ENCODE measurements at regions not wholly inside any gene's neighbourhood (a gene's known extent, or its start where the extent isn't known, plus 50 kb on each side); places are given as distances from the start of the nearest gene placed in this dataset.
"Not testable (repeated sequence)": the region's sequence is repeated elsewhere in the genome, so short reads cannot be mapped to it uniquely, and the experiment has no call there.

DNA sequence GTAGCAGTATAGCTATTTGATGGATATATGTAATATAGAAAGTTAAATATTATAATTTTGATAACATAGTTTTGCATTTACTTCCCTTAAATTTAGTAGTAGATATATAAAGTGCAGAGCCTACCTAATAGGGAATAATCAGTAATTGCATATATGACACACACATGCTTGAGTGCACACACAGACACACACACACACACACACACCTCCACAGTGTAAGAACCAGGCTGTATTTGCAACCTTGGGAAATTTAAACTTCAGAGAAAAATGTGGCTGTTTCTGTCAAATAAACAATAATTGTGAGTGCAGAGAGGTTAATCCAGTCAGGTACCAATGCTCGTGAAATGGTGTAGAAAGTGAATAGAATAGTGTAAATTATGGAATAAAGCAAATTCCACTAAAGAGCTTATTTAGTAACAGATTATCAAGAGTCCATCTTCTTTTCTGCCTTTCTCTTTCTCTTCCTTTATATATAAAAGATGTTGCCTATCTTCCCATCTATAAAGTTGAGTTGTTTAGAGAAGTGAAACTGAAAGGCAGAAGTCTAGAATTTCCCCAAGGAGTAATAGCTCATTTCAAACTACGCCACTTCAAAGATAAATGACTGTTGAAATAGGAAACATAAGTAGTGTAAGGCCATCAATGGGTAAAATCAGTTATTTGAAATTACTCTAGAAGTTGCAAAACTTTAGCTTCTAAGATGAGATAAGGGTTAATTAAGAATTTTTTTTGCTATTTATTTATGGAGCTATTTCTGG lies 273.7 kb downstream of the SRGAP2C start:
- DNase-seq (ENCODE audit: extremely low read depth, low read depth), result no peak
- TF ChIP-seq, protein P1, sequence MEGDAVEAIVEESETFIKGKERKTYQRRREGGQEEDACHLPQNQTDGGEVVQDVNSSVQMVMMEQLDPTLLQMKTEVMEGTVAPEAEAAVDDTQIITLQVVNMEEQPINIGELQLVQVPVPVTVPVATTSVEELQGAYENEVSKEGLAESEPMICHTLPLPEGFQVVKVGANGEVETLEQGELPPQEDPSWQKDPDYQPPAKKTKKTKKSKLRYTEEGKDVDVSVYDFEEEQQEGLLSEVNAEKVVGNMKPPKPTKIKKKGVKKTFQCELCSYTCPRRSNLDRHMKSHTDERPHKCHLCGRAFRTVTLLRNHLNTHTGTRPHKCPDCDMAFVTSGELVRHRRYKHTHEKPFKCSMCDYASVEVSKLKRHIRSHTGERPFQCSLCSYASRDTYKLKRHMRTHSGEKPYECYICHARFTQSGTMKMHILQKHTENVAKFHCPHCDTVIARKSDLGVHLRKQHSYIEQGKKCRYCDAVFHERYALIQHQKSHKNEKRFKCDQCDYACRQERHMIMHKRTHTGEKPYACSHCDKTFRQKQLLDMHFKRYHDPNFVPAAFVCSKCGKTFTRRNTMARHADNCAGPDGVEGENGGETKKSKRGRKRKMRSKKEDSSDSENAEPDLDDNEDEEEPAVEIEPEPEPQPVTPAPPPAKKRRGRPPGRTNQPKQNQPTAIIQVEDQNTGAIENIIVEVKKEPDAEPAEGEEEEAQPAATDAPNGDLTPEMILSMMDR (IDR thresholded peaks at IDR 0.05; ENCODE audit: low read depth, low read length), result no peak

DNA sequence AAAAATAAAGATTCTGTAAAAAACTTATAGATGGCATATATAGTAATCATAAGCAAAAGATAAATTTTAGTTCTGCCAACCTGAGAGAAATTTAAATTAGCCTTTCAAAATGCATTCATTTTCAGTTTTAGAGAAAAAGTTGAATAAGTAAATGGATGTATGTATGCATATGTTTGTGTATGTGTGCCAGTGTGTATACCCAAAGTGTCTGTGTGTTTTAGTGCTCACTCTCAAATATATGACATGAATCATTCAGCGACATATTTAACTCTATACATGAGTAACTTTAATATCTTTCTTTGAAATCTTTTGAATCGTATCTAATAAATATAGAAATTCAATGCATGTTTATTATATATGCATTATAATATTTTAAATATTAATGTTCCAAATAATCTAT lies 274.5 kb downstream of the SRGAP2C start:
- TF ChIP-seq, protein P1 (IDR thresholded peaks at IDR 0.05; ENCODE audit: low read depth, low read length), result no peak
- no peak for DNase-seq (ENCODE audit: extremely low read depth, low read depth)

DNA sequence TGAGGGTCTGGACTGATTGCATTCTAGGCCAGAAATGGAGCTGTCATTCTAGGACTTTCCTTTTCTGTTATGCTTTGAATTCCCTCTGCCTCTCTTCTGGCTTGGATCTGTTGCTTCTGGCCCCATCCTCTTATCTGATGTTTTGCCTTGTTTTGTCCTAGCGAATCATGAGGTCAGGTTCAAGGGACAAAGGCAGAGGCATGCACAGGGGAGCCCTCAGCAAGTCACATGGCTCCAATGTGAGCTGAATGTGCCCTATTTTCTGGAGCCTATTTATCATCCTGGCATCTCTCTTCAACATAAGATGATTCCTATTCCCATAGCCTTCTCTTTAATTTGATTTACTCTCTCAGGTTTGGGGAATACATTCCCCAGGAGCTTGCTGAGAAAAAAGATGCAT lies 284.6 kb downstream of the SRGAP2C start:
- not testable (repeated sequence) for DNase-seq (ENCODE audit: extremely low read depth, low read depth)

- DNase-seq (ENCODE audit: extremely low read depth, low read depth), result not testable (repeated sequence)
These were observed 285.6 kb downstream of the SRGAP2C start for GRCh38 chr1:121470401-121470800.

- no peak for DNase-seq (ENCODE audit: extremely low read depth, low read depth)
- TF ChIP-seq, protein P1 (IDR thresholded peaks at IDR 0.05; ENCODE audit: low read depth, low read length), result no peak
These were observed 286.7 kb downstream of the SRGAP2C start for GRCh38 chr1:121471523-121471922.

- DNase-seq (ENCODE audit: extremely low read depth, low read depth), result no peak
- TF ChIP-seq, protein P1 (IDR thresholded peaks at IDR 0.05; ENCODE audit: low read depth, low read length), result no peak
These were observed 287.2 kb downstream of the SRGAP2C start for GRCh38 chr1:121472017-121472416.

DNA sequence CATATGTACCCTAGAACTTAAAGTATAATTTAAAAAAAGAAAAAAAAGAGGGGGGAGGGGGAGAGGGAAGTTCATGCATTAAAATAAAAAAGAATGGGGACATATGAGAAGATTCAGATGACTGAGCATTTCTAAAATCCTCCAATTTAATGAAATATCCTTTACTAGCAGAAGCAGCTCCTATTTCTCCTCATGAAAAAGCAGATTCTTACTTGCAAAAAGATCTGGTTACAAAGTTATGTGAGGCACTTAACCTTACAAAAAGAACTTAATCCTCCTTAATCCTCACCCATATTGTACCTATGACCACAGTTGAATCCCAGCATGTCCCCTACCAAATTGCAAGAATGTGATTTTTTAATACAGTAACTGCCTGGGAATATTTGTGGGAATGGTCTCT lies 298.5 kb downstream of the SRGAP2C start:
- DNase-seq (ENCODE audit: extremely low read depth, low read depth), result no peak
- TF ChIP-seq, protein P1 (IDR thresholded peaks at IDR 0.05; ENCODE audit: low read depth, low read length), result no peak

- TF ChIP-seq, protein P1 (IDR thresholded peaks at IDR 0.05; ENCODE audit: low read depth, low read length), result no peak
- DNase-seq (ENCODE audit: extremely low read depth, low read depth), result peak; percentile 49
These were observed 299.2 kb downstream of the SRGAP2C start for GRCh38 chr1:121483961-121484424.

- DNase-seq (ENCODE audit: extremely low read depth, low read depth), result not testable (repeated sequence)
These were observed 310.0 kb downstream of the SRGAP2C start for GRCh38 chr1:121494796-121495195.

DNA sequence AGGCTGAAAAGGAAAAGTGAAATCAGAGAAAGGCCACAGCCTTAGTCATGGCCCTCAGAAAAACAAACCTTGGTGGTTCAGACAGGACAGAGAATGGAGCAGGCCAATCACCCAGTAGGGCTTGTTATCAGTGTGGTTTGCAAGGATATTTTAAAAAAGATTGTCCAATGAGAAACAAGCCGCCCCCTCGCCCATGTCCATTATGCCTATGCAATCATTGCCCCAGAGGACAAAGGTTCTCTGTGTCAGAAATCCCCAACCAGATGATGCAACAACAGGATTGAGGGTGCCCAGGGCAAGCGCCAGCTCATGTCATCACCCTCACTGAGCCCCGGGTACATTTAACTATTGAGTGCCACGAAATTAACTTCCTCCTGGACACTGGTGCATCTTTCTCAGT lies 326.7 kb downstream of the SRGAP2C start:
- not testable (repeated sequence) for DNase-seq (ENCODE audit: extremely low read depth, low read depth)

DNA sequence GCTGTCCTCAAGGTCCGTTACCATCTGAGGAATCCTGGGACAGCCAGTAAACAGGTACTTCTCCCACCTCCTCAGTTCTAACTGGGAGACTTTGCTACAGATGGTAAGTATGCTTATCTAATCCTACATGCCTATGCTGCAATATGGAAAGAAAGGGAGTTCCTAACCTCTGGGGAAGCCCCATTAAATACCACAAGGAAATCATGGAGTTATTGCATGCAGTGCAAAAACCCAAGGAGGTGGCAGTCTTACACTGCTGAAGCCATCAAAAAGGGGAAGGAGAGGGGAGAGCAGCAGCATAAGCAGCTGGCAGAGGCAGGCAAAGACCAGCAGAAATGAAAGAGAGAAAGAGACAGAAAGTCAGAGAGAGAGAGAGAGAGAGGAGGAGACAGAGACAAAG lies 327.1 kb downstream of the SRGAP2C start:
- not testable (repeated sequence) for DNase-seq (ENCODE audit: extremely low read depth, low read depth)
